Stimulated activated CD8-positive, alpha-beta memory T cell treated with anti-CD3 and anti-CD28 coated beads, Interleukin-7, amount 100 ng/mL, for 24 hours (primary cell): ENCODE measurements at regions not wholly inside any gene's neighbourhood (a gene's known extent, or its start where the extent isn't known, plus 50 kb on each side); places are given as distances from the start of the nearest gene placed in this dataset.
A peak's percentile ranks its signal among the peaks of the same experiment; 100 is the strongest.

Experiments
- DNase-seq: peaks from one replicate; pipeline ENCODE4 v3.0.0-alpha.2; 2020; ENCODE audit warnings: low read depth

DNA sequence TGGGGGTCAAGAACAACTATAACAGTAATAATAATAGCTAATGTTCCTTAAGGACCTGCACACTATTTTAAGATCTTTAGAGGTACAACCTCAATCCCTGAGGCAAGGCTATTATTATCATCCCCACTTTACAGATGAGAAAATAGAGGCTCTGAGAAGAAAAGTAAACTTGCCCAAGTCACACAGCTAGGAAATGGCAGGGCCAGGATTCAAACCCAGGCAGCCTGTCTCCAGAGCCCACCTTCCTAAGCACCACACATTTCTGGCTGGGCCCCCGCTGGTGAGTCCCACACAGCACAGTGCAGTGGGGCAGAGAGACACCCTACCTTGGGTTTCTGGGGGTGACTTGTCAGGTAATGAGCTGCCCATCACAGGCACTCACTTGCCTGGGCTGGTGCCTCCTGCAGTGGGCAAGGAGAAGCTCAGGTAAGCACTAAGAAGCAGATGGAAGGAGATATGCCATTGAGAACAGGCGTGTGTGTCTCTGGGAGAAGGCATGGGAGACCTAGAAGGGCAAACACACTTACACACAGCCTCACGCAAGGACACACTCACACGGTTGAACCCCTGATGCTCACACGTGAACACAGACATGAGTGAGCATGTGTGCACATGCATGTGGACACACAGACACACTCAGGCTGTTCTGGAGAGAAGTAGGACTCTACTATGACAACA lies 104.4 kb upstream of the ZMIZ1 start:
- DNase-seq, result no peak

DNA sequence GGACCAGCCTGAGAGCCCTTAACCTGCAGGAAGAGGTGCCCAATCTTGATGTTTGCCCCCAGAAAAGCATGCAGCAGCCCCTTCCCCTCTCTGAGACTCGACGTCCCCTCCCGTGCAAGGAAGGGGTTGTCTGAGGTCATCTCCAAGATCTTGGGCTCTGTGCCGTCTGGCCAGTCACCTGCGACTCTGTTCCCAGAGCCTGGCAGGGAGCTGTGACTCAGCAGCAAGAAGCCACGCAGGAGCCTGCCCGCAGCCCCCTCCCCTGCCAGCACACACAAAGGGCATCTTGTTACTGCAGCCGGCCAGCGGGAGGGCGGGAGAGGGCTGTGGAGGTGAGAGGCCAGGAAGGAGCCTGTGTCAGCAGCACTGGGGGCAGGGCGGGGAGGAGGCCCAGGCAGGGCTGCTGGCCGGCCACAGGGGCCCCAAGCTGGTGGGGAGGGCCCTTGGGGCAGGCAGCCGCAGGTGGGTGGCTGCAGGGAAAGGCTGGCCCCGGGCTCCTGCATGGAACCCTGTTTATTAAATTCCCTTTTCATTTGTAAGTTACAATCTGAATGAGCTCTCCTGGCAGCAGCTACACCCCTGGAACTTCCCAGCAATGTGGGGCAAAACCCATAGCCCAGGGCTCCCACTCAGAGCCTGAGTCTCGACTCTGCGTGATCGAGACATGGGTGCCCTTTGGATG lies 103.7 kb upstream of the ZMIZ1 start:
- no peak for DNase-seq

DNA sequence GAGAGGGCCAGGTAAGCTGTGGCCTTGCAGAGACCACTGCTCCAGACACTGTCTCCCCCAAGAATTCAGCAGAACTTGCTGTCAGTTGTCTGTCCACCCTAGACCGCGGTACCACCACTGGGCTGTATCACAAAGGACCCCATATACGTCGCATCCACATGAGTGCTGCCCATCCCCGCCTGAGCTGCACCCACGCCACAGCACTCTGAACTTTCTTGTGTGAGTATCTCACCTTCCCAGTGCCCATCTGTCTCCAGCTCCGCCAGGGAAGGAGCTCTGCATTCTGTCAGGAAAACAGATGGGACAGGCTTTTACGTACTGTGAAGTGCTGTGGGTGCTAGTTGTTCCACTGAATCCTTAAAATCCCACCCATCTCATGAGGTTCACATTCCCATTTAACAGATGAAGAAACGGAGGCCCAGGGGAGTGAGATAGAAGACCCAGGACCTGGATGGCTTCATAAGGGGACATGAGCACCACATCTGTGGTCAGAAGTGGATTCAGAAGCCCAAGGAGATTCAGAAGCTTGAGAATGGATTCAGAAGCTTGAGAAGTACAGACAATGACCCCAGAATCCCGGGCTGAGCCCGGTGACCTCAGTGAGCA lies 102.5 kb upstream of the ZMIZ1 start:
- DNase-seq, result no peak

DNA sequence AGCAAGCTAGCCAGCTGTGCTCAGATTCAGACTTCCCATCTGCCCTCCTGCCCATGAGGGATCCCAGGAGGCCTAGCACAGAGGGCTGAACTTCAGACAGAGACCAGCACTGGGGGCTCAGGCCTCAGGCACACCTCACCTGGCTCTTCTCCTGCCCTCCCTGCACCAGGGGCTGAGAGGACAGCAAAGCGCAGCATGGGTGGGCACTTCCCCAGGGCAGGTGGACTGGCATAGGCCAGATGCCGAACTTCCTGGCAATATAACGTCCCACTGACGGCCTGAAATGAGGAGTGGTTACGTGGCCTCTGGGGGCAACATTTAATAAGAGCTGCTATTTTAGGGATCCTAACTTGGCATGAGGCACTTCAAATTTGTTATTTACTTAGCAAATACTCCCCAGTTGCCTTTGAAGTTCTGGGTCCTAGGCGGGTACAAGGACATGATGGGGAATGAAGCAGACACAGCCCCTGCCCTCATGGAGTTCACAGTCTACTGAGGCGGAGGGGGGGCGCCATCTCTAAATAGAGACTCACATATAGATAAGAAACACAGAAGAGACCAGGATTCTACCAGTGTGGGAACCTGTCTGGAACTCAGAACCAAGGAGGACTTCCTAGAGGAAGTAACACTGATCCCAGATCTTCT lies 101.8 kb upstream of the ZMIZ1 start:
- no peak for DNase-seq

DNA sequence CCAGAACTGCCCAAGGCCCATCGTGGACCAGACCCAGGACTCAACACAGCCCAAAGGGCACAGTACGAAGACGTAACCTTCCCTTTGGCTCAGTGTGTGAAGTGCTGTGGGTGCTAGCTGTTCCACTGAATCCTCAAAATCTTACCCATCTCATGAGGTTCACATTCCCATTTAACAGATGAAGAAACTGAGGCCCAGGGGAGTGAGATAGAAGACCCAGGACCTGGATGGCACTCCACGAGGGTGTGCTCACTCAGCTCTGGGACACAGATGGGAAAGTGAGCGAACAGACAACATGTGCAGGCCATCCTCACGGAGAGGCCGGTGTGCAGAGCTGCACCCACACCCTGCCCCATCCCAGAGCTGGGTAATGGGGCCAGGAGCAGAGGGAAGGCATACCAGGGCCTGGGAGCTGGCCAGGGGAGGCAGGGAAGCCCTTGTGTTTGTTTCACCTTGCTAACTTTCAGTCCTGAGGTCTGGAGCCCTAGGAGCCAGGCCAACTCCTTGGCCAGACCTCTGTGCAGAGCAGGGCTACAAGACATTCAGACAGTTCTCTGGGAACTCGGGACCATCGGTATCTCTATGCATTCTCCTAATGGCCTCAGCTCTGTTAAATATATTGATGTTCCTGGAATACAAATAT lies 100.3 kb upstream of the ZMIZ1 start:
- no peak for DNase-seq

DNA sequence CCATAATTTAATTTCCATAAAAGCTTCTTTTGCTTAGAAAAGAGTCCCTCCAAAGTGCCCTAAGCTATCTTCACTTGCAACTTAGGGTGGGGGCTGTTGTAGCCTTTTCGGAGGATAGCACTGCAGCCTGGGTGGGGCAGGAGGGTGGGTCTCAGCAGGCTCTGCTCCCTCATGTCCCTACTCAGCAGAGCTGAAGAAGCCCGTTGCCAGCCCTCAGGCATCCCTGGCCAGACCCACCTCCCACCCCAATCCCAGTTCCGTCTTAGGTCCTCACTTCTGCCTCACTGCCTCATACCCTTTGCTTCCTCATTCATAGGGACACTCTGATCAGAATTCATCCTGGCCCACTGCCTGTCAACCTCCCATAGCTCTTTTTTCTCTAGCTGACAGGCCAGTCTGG lies 99.8 kb upstream of the ZMIZ1 start:
- DNase-seq, result no peak

DNA sequence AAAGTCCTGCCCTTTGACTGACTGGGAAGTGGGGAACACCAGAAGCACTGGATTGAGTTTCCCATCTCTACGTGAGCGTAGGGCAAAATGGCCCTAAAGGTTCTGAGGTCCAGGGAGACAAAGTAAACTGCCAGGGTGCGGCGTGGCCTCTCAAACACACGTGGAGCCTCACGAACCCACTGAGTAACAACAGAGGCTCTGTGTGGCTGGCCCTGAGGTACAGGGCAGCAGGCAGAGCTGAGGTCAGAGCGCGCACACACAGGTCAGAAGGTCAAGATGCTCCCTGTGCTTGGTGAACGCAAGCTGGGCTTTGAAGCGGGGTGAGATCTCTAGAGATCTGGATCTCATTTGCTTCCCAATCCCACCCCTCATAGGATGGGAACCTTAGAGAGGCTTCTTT lies 99.0 kb upstream of the ZMIZ1 start:
- DNase-seq, result no peak

DNA sequence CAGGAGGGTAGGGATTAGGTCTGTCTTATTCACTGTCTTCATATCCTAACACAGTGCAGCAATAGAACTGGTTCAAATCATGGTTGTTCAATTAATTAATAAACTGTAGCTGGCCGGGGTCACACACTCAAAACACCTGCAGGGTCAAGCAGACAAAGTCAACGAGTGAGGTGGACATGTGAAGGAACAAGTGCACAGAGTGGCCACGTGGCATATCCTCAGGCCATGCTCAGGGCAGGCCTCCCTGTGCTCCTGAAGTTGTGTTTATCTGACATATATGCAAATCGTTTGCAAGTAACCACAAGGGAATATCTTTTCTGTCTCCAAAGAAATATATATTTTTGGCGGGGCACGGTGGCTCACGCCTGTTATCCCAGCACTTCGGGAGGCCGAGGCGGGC lies 98.5 kb upstream of the ZMIZ1 start:
- DNase-seq, result no peak

DNA sequence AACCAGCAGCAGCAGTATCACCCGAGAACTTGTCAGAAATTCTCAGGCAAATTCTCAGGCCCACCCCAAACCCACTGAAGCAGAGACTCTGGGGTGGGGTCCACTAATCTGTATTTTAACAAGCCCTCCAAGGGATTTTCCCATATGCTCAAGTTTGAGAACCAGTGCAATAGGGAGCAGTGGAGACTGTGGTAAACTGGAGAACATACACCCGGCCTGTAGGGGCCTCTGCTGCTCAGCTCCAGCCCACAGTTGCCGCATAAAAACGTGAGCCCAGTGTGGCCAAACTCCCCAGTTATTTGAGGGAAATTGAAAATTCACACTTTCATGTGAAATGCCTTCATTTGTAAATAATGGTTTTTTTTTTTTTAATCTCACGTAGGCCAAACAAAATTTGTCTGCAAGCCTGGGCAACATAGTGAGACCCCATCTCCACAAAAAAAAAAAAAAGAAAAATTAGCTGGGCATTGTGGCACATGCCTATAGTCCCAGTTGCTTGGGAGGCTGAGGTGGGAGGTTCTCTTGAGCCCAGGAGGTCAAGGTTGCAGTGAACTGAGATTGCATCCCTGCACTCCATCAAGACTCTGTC lies 97.6 kb upstream of the ZMIZ1 start:
- DNase-seq, result no peak

DNA sequence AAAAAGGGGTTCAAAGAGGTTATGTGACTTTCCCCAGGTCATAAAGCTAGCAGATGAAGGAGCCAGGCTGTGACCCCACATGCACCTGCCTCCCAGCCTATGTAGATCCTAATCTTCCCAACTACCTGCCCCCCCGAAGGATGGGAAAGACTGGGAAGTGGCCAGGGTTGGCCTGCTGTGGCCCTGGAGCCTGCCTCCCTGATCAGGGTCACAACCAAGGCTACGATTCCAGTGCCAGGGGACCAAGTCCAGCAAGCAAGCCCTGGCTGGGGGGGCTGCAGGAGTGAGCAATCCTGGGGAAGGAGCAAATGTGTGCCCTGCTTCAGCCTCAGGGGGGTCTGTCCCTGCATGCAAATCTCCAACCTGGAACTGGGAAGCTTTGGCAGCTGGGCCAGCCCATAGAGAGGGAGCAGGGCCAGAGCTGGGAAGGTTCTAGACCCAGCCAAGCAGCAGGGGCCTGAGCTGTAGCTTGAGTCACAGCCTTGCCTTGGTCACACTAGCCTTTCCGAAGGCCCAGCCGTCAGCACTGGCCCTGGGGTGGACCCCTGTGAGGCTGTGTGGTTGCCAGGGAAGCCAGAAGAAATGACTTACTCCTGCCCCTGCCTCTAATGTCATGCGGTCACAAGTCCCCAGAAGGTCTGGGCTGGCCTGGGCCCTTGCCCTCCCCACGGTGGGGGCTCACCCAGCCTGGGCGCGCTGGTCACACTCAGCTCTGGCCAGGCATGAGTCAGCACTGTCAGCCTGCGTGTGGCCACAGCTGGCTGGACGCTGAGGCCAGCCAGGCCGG lies 96.4 kb upstream of the ZMIZ1 start:
- no peak for DNase-seq

DNA sequence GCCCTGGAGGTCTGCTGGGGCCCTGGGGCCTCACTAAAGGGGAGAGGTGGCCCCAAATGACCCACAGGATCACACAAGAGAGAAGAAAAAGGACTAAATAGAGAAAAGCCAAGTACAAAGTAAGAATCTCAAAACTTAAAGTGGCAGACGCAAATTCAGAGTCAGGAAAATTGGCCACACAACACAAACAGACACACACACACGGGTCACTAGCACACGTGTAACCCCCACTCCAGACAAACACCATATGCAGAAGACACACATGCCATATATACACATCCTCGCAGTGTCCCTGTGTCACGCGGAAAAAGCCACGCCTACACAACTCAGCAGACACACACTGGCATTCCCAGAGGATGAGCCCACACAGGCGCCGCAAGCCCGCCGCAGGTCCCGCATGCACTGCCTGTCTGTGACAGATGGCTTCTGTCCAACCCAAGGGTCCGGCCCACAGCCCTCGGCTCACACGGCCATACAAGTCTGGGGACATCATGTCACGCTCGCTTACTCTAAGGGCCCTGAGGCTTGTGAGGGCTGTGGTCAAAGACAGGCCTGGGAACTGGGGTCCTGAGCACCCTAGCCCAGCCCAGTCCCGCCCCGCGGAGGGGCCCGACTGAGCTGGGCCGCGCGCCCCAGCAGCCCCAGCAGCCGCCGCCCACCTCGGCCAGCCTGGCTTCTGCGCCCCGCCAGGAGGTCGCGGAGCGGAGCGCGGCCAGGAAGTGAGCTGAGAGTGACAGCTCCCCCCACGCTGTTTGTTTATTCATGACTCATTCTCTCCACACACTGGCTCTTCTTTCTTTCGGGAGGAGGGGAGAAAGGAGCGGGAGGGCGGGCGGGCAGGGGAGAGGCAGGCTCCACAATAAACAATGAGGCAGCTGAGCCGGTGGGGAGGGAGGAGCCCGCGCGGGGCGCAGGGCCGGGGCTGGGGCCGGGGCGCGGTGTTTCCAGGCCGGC lies 95.5 kb upstream of the ZMIZ1 start:
- DNase-seq, result peak; percentile 39

DNA sequence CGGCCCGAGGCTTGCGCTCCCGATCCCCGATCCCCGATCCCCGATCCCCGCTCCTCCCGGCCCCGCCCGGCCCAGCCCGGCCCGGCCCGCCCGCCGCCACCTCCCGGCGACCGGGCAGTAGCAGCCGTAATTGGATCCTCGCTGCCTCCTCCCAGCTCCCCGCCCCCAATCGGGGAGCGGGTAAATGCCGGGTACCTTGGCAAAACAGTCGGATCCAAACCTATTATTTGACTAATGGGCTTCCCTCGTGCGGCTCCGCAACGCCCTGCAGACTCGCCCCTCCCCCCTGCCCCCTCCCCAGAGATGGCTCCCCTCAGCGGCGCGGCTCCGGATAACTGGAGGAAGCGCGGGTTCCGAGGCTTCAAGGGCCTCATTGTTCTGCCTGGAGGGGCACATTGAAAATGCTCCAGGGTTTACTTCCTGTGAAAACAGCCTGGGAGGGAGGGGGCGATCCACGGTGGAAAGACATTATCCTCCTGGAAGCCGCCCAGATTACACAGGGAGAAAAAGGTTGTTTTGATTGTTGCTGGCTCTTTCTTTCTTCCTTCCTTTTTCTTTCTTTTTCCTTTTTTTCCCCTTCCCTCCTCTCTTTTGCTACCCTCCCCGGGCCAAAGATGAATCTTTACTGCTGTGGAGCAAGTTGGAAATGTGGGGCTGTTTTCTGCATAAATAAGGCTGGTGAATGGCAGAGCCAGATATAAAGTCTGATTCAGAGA lies 94.7 kb upstream of the ZMIZ1 start:
- peak; percentile 12 for DNase-seq

DNA sequence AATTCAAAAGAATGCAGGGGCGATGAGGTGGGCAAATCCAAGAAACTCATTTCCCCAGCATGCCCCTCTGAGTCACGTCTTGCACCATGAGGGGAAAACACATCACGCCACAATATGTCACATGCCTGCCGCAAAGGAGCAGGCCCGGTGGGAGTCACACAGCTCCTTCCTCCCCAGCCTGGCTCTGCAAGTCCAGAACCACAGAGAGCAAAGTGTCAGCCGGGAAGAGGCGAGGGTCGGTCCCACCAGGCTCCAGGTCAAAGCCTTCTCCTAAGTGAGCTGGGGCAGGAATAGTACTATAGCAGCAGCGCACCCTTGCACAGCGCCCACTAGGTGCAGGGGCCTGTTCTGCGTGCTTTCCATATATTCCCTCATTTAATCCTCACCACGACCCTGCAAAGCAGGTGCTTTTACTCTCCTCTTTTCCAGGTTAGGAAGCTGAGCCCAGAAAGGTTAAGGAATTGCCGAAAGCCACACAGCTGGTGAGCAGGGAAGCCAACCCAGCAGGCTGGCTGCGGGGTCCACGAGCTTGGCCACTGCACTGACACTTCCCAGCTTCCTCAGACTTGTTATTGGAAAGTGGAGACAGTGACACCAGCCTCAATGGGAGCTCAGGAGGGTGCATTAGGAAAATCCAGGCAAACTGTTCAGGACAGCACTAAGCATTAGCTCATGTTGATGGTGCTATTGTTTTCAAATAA lies 94.0 kb upstream of the ZMIZ1 start:
- DNase-seq, result peak; percentile 41

DNA sequence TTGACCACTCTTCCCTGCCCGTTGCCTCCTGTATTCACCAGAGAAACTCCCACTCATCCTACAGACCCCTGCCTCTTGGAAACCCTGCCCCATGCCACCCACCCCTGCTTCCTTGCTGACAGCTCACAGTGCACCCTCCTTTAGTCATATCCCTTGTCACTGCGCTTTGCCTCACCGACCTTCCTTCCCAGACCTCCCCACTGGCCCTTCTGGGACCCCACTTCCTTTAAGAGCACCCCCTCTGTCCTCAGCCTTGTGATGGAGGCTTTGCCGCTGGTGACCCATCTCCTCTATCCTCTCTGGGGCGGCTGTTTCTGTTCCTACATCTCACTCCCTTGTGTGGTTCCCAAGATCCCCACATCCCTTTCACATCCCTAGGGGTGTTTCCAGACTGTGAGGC lies 92.8 kb upstream of the ZMIZ1 start:
- DNase-seq, result no peak

DNA sequence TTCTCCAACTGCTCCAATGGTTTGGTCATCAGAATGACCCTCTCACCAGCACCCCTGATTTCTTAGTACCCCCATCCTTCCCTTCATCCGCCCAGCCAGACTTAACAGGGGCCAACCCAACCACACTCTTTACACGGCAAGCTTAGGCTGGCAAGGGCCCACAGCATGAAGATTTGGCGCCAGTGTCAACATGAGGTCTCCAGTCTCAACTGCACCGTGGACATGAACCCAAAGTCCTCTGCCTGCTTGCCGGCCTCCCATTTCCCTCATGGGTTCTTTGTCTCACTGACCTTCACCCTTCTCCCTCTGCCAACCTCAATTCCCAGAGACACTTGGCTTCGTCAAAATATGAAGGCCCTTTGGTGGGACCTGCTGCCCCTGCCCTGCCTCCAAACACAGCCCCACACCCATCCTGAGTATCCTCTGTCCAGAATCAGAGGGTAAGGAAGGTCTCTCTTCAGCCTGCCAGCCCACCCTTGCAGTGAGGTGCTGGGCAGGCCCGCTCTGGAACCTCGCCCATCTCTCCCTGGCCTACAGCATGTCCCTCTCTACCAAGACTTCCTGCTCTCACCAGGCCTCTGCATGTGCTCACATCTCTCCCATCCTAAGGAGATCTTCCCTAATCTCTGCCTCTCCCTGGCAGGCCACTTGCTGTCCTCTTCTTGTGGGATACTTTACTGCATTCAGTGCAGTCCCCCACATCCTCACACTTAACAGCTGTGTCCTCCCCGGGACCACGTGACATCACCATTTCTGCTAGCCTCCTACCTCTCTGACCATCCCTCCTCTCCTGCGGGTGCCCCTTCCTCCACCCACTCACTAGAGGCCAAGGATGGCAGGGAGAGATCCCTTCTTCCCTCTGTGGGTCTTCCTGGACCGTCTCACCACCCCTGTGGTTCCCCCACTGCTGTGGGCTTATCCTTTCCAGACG lies 91.7 kb upstream of the ZMIZ1 start:
- no peak for DNase-seq

DNA sequence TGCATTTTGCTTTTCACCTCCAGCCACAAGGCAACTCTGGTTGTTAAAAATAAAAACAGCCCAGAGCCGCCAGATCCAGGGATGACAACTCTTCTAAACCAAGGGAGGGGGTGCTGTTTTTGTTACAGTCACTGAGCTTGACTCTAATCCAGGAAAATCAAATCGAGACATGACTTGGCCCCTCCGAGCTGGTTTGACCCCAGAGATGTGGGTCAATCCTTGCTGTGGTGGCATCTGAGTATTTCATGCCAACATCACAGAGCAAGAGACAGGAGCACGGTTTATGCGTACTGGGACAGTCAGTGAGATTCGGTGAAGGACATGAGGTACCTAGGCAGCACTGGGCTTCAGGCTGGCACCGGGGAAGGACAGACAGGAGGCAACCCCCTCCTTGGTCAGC lies 88.8 kb upstream of the ZMIZ1 start:
- no peak for DNase-seq

DNA sequence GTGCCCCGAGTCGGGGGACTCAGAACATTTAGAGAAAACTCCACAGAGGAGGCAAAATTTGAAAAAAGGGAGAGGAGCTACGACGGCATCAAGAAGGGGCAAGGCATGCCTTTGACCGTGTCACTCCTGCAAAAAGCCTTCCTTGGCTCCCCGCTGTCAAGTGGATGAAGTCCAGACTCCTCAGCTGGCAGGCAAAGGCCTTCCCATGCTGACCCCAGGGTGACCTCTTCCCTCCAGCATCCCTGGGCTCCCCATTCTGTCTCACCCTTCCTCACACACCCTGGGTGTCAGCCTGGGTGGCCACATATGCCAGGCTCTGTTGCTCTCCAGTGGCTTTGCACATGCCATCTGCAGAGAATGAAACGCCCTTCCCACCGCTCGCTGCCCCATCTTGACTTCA lies 88.4 kb upstream of the ZMIZ1 start:
- DNase-seq, result no peak

DNA sequence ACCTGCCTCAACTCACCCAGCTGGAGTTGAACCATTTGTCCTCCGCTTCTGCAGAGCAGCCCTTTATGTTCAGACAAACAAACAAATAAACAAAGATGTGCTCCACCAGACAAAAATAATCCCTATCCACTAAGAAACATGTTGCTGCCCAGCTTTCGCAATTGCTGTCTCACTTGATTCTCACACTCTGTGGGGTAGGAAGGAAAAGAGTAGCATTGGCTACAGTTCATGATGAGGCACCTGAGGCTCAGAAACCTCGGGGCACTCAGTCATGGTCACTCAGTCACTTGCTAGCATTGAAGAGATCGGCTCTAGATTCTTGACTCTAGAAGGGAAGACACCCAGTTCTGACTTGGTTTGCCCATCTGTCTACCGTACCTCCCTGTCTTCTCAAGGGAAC lies 88.0 kb upstream of the ZMIZ1 start:
- no peak for DNase-seq
